Fibroblast of skin of left biceps (primary cell): ENCODE measurements at regions not wholly inside any gene's neighbourhood (a gene's known extent, or its start where the extent isn't known, plus 50 kb on each side); places are given as distances from the start of the nearest gene placed in this dataset.
"Not testable (repeated sequence)": the region's sequence is repeated elsewhere in the genome, so short reads cannot be mapped to it uniquely, and the experiment has no call there.

Experiments
- DNase-seq, 2 experiments: peaks; one replicate each; pipeline ENCODE4 v3.0.0-alpha.2; 2013; ENCODE audit warnings: low read depth in 2 of 2

GRCh38 chr16:55061126-55061525 is 130.5 kb downstream of the IRX5 start:
- DNase-seq = no peak

DNA sequence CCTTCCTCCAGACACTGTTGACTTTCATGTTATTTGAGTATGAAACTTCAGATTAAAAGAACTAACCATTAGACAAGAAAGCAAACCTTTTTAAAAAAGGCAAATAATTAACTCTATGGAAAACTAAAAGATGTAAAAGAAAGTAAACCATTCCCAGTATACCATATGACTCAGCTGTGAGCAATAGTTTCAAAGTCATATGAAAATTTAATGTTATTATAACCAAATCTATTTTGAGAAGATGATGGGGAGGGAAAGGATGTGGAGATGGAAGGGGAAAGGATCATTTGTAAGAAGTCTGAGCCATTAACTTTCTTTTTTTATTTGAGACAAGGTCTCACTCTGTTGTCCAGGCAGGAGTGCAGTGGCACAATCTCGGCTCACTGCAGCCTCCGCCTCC is 131.8 kb downstream of the IRX5 start:
- no peak for DNase-seq

DNA sequence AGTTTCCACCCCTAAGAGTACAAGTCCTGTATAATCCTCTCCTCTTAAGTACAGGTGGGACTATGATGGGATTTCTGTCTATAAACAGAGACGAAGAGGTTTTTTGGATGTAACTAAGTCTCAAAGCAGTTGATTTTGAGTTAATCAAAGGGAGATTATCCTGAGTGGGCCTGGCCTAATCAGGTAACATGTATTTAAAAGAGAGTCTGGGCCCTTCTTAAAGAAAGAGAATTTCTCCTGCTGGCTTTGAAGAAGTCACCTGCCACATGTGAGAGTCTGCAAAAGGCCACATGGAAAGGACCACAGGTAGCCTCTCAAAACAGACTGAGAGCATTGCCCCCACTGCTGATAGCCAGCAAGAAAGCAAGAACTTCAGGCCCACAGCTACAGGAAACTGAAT is 142.3 kb downstream of the IRX5 start:
- no peak for DNase-seq

DNA sequence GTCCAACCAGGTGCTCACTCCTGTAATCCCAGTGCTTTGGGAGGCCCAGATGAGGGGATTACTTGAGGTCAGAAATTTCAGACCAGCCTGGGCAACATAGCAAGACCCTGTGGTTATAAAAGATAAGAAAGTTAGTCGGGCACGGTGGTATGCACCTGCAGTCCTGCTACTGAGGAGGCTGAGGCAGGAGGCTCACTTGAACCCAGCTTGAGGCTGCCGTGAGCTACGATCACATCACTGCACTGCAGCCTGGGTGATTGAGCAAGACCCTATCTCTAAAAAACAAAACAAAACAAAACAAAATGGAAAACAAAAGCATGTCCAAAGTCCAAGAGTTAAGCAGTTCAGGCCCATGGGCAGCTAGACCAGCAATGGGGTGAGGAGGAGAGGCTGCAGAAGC is 143.2 kb downstream of the IRX5 start:
- DNase-seq = no peak

DNA sequence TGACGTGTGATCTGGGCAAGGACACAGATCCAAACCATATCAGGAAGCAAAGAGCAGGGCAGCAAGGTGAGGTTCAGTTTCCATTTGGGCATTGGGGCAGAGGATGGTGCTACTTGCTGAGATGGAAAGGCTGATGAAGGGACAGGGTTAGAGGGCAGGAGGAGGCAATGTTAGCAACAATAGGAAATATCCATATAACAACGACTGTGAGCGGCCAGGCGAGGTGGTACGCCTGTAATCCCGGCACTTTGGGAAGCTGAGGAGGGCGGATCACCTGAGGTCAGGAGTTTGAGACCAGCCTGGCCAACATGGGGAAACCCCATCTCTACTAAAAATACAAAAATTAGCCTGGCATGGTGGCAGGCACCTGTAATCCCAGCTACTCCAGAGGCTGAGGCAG is 144.5 kb downstream of the IRX5 start:
- DNase-seq = not testable (repeated sequence)

DNA sequence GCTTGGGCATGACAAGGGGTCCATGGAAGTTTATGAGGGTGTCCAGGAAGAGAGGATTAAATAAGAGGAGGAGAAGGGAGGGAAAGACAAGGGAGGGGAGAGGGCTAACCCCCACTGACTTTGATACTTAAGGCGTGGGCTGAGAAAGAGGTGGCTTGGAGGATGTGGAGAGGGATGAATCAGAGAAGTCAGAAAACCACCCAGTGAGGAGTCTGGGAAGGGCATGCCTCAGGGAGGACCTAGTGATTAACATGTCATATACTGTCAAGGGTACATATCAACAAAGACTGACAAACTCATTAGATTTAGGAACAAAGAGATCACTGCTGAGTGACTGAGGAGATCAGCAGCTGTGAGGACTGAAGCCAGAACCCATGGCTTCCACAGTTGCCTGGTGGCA is 145.4 kb downstream of the IRX5 start:
- DNase-seq = no peak

DNA sequence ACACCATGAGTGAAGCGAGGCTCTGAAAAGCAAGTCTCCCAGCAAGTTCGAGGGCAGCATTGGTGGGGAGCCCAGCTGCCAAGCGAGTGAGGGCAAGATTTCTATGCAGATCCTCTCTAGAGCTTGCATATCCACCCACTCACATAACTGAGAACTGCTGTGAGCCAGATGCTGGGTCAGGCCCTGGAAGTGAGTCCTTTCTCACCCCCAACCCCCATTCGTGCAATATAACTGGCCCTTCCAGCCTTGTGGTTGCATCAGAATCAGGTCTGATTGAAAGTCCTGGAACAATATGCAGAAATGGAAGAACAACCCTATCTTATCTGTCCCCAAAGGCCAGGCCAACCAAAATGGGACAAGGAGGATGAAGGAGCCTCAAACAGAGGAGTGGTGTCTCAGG is 146.6 kb downstream of the IRX5 start:
- DNase-seq = no peak

- DNase-seq = no peak
Observed at GRCh38 chr16:55078153-55078552, 147.5 kb downstream of the IRX5 start.

- no peak for DNase-seq
Observed at GRCh38 chr16:55078699-55079410, 148.2 kb downstream of the IRX5 start.

GRCh38 chr16:55081622-55082590 is 151.2 kb downstream of the IRX5 start:
- DNase-seq = no peak

- no peak for DNase-seq
Observed at GRCh38 chr16:55082591-55082976, 151.9 kb downstream of the IRX5 start.

DNA sequence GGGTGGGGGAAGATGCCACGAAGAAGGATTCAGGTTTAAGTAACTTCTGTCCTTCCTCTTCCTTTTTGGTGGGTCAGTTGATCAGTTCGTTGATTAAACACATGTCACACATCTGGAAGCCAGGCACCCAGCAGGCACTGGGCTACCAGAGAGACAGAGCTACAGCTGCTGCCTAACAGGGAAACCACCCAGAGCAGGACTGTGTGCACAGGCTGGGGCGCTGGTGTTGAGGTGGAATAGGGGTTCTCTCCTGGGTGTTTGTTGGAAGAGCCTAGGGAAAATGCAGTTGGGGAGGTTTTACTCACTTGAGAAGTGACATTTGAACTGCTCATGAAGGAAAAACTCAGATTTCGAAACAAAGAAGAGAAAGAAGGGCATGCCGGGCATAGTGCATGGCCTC is 152.4 kb downstream of the IRX5 start:
- no peak for DNase-seq

DNA sequence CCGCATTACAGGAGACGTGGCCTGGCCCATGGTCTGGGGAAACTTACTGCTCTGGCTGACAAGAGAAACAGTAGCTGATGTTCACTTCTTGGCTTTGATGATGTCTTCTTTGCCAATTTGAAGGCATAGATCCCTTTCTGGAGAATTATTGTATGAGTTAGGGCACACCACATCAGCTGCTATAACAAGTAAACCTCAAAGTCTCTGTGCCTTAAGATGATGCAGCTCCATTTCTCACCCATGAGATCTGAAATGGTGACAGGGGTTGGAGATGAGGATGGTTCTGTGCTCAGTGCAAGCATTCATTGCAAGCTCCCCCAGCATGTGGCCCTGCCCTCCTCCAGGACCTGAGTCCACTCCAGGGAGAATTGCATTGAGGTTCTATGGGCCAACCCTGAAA is 157.4 kb downstream of the IRX5 start:
- DNase-seq = no peak

DNA sequence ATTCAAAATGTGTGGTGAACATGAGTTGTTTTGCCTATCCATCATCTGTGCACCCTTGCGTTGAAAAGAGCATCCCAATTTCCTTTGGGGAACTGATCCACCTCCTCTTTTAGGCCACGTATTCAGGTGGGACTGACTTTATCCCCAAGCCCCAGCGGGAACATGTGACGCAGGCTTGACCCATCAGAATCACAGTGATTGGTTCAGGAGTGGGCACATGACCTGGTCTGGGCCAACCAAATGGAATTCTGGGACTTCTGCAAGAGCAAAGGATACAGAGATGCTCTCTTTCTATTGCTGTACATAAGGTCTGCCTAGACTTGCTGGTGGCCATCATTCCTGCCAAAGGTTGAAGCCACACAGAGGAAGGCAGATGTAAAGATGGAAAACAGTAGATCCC is 158.9 kb downstream of the IRX5 start:
- no peak for DNase-seq

- no peak for DNase-seq
Observed at GRCh38 chr16:55091213-55091870, 160.7 kb downstream of the IRX5 start.

- no peak for DNase-seq
Observed at GRCh38 chr16:55091871-55092230, 161.2 kb downstream of the IRX5 start.

DNA sequence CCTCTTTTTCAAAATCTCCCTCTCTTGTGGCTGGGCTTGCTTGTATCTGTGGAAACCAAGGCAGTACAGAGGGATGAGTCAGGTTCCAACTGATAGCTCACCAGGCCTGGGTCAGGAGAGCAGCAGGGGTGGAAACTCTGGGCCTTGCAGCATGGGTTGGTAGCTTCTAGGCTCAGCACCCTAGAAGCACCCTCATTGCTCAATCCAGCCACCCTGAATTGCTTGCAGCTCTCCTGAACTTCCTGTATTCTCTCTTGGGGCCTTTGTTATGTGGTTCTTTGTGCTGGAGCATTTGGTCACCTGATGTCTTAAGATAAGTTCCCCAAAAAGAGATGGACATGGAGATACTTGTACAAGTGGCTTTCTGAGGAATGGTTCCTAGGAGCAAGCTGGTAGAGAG is 169.4 kb downstream of the IRX5 start:
- no peak for DNase-seq

DNA sequence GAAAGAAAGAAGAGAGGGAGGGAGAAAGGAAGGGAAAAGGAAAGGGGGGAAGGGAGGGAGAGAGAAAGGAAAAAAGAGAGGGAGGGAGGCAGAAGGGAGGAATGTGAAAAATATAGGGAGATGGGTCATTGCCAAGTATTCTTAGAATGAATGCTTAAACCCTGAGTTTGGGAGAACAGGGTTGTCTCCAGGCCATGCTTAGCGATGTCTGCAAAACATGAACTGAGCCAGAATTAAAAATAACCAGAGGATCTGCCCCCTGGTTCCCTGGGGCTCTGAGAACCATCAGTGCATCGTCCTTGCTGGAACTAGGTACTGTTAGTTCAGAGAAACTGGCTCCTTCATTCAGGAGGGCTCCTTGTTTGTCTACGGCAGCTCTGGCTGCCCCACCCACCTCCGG is 170.4 kb downstream of the IRX5 start:
- DNase-seq = peak in 1 of 2 experiments; percentile 7

DNA sequence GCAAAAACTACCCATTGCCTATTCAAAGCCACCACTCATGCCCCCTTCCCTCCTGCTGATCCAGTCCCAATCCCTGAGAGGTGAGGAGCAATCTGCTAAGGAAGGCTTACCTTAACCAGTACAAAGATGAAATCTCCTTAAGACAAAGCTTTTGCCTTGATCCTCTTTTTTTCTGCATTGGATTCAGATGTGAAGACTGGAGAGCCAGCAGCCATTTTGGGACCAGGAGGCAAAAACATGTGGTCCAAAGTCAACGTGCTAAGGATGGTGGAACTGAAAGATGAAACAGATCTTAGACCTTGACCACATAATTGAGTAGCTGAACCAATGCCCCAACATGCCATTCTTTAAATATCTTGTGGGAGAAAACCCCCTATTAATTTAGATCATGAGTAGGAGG is 171.4 kb downstream of the IRX5 start:
- no peak for DNase-seq

- no peak for DNase-seq
Observed at GRCh38 chr16:55102531-55102930, 171.9 kb downstream of the IRX5 start.

DNA sequence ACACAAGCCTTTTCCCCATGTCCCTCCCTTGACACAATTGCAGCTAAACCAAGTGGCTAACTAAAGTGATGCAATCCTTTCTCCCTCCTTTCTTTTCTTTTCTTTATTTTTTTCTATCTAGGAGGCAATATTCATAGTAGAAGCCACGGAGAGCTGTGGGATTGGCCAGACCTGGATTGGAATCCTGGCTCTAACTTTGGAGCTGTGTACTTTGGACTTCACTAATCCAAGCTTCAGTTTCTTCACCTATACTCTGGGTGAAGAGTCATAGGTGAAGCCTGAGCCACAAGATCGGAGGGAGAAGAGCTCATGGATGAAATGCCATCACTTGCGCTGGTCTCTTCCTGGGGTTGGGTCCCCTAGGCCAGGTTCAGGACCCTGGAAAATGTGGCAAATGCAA is 177.2 kb downstream of the IRX5 start:
- no peak for DNase-seq

GRCh38 chr16:55113210-55113609 is 182.5 kb downstream of the IRX5 start:
- DNase-seq = no peak

DNA sequence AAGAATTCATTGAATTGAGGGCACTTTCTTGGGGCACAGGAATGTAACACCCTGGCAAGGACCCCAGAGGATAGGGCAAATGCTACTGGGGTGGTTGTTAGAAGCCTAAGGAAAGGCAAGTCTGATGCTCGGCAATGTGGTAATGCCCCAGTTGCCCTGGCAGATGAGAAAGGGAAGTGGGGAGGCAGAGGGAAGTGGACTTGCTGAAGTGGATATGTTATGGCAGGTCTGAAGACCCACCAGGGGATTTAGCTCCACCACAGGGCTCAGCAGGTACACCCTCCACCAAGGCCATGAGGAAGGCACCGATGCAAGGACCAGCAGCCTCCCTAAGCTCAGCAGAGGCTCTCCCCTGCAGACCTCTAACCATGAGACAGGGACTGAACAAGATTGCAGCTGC is 184.8 kb downstream of the IRX5 start:
- no peak for DNase-seq
